ENCODE measurements at regions not wholly inside any gene's neighbourhood (a gene's known extent, or its start where the extent isn't known, plus 50 kb on each side); places are given as distances from the start of the nearest gene placed in this dataset.
"Not testable (repeated sequence)": the region's sequence is repeated elsewhere in the genome, so short reads cannot be mapped to it uniquely, and the experiment has no call there.

DNA sequence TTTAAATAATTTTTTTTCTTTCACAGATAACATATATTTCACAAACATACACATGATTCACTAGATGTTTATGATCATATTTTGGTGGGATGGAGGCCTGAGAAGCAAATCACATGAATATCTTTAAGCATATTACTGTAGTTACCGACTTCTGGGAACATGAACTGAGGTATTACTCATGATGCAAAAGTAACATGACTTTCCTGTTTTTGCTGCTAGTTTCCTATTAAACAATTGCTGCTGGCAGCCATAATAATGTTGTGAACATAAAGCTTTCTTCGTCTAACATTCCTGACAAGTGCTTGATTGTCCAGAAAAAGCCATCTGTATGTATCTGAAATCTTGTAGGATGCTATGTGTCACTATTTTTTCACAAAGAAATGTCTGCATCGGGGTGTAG is 145.4 kb downstream of the MTX2 start:
- peaks cover 68% of the 10 kb centered on the region for H3K27me3 Mint-ChIP-seq
- H3K27ac Mint-ChIP-seq: no peak overlapping the region
- H3K4me1 Mint-ChIP-seq: peaks cover 2% of the 10 kb centered on the region
- DNase-seq (no peak), ATAC-seq (no peak)
- peaks cover 2% of the 10 kb centered on the region for H3K36me3 Mint-ChIP-seq (ENCODE audit: low read depth)
- H3K9me3 ChIP-seq (ENCODE audit: control insufficient read depth, low read length, poor library complexity, severe bottlenecking): peaks cover 4% of the 10 kb centered on the region
- H3K4me3 Mint-ChIP-seq: no peak overlapping the region

DNA sequence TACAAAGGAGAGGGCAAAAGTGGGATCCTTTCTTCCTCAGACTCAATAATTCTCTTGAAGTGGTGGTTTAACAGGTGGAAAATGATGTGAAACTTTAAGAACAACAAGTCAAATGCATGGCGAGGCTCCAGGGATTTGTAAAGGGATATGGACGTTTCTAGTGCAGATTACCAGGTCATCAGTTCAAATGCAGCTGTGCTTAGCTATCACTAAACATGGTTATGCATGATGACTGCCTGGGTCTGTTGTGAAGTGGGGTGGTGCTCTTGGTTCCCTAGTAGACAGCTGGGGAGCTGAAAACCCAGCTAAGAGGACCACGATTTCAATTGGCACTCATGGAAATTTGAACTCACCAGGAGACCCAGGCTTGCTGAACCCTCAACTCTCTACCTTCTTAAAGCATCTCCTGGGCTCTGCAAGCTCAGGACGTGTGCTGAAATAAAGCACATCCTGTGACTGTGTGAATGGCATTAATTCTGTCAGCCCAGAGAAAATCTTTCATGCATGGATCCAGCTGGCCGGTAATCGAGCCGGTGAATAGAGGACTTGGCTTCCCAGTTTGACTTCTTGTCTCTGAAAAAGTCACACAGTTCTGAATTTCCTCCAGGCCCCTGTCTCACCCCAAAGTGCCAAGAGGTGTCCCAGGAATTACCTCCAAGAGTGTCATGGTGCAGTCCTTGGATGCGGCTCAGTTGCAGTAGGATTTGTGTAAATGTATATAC is 146.1 kb downstream of the MTX2 start:
- DNase-seq: no peak
- Mint-ChIP-seq H3K4me1 (peaks cover 2% of the 10 kb centered on the region), H3K27me3 (peaks cover 61% of the 10 kb centered on the region), H3K27ac (no peak overlapping the region), H3K36me3 (ENCODE audit: low read depth) (no peaks in the 10 kb centered on the region), H3K4me3 (no peak overlapping the region)
- H3K9me3 ChIP-seq (ENCODE audit: control insufficient read depth, low read length, poor library complexity, severe bottlenecking): peaks cover 4% of the 10 kb centered on the region
- no peak for ATAC-seq

DNA sequence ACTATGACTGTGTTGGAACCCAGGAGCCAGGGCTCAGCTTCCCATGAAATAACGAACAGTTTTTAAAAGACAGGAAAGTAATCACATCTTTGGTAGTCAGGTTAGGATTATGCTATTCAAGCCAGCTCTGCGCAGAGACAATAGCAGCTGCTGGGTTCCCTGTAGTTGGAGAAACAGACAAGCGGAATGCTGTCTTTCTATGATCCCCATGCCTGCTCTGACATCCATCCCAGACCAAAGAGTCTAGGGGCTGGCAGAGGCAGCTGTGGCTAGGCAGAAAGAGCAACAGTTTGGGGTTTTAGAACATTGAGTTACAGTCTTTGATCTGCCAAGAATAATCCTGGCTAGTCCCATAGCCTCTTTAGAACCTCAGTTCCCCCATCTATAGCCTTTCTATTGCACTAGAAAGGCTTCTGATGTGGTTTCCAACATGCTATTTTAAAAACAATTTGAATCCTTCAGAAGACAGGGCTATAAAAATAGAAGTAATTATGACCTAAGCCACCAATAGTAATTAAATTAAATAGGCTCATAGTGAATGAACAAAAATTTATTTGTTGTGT is 146.8 kb downstream of the MTX2 start:
- Mint-ChIP-seq H3K27ac (no peak overlapping the region), H3K4me1 (peaks cover 2% of the 10 kb centered on the region), H3K27me3 (peaks cover 55% of the 10 kb centered on the region), H3K36me3 (ENCODE audit: low read depth) (no peaks in the 10 kb centered on the region), H3K4me3 (no peak overlapping the region)
- H3K9me3 ChIP-seq (ENCODE audit: control insufficient read depth, low read length, poor library complexity, severe bottlenecking): peaks cover 4% of the 10 kb centered on the region
- ATAC-seq (no peak), DNase-seq (no peak)

DNA sequence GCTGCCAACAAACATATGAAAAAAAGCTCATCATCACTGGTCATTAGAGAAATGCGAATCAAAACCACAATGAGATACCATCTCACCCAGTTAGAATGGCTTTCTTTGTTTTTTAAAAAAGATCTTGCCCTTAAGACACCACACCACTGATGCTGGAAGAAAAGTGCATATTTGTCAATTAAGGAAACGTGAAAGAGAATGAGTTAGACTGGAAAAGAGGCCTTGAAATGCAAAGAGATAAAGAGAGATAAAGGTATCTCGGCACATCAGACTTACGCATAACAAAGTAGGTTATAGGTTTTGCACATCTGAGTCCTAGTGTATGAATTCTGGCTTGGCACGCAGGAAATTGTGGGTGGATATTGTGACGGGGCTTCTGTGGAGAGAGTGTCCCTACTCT is 149.5 kb downstream of the MTX2 start:
- peaks cover 2% of the 10 kb centered on the region for H3K36me3 Mint-ChIP-seq (ENCODE audit: low read depth)

DNA sequence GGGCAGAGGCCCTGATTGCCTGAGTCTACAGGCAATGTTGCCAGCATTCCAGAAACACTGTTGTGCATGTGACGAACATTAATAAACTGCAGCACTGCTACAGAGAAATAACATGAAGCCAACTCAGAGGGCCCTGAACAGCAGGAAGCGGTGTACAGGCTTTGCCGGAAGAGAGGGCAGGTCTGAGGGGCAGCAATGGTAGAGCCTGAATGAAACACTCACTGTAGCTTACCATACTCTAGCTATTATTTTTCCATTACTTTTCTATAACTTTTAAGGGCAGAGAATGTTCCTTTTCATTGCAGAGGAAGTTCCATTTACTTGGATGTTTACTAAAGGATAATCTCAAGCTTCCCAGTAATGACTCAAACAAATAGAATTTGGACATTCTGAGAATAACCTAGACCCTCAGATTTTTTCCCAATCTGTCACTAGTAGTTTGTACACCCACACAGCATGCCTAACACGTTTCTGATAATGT is 150.4 kb downstream of the MTX2 start:
- Mint-ChIP-seq H3K4me3 (no peak overlapping the region), H3K27me3 (peaks cover 49% of the 10 kb centered on the region), H3K36me3 (ENCODE audit: low read depth) (peaks cover 2% of the 10 kb centered on the region), H3K27ac (no peak overlapping the region), H3K4me1 (peaks cover 2% of the 10 kb centered on the region)
- DNase-seq (no peak), ATAC-seq (no peak)
- H3K9me3 ChIP-seq (ENCODE audit: control insufficient read depth, low read length, poor library complexity, severe bottlenecking): peaks cover 4% of the 10 kb centered on the region

More for the DNA sequence above, 149.5 kb downstream of the MTX2 start:
- DNase-seq: no peak
- Mint-ChIP-seq H3K4me1 (peaks cover 2% of the 10 kb centered on the region), H3K27me3 (peaks cover 53% of the 10 kb centered on the region), H3K27ac (no peak overlapping the region), H3K4me3 (no peak overlapping the region)
- no peak for ATAC-seq
- H3K9me3 ChIP-seq (ENCODE audit: control insufficient read depth, low read length, poor library complexity, severe bottlenecking): peaks cover 4% of the 10 kb centered on the region

DNA sequence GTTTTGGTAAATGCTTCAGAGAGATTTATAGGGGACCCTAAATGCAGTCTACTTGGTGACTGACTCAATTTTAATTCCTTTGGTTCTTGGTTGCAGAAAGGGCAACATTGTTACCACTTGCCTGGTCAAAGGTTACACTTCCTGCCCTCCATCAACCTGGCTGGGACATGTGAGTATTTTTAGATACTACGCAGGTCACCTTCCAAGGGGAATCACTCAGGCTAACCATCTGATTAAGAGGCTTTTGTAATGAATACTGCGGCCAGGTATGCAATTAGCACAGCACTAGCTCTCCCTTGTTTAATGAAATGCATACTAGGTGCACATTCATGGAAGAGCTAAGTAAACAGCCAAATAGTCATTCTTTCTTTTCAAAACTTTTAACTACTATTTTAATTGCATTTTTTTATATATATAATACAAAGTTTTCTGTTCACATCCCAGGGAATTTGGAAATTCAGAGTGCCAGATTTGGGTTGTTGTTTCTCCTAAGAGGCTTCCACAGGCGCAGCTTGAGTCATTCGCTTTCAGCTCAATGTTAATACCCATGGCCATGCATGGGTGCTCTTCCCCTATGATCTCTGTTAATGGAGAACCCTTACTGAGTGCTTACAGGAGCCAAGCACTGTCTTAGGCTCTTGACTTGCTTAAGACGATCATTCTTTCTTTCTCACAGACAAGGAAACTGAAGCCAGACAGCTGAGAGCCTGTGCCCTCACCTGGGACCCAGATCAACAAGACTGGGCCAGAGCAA is 152.2 kb downstream of the MTX2 start:
- peaks cover 2% of the 10 kb centered on the region for H3K36me3 Mint-ChIP-seq (ENCODE audit: low read depth)
- no peak for DNase-seq
- no peak for ATAC-seq
- H3K27ac Mint-ChIP-seq: no peak overlapping the region
- peaks cover 2% of the 10 kb centered on the region for H3K4me1 Mint-ChIP-seq
- H3K27me3 Mint-ChIP-seq: peaks cover 45% of the 10 kb centered on the region
- H3K4me3 Mint-ChIP-seq: no peak overlapping the region
- H3K9me3 ChIP-seq (ENCODE audit: control insufficient read depth, low read length, poor library complexity, severe bottlenecking): no peaks in the 10 kb centered on the region

DNA sequence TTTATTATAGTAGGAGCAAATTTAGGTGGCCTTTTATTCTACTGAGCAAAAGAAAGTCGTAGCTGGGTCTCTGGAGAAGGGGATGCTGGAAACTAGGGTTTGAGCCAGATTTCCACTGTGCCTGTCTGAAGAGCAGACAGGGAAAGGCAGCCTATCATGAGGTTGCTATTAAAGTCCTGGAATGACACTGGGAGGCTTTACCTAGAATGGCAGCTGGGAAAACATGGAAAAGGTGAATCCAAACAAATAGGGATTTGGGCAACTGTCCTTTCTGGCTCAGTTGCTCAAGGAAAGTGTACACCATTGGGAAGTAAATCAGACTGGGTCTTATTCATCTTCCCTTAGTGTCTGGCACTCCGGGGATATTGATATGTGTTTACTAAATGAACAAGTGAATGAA is 154.6 kb downstream of the MTX2 start:
- Mint-ChIP-seq H3K36me3 (ENCODE audit: low read depth) (peaks cover 2% of the 10 kb centered on the region), H3K4me1 (peaks cover under 1% of the 10 kb centered on the region), H3K27me3 (peaks cover 44% of the 10 kb centered on the region), H3K27ac (no peak overlapping the region), H3K4me3 (no peak overlapping the region)
- ATAC-seq (no peak), DNase-seq (no peak)
- H3K9me3 ChIP-seq (ENCODE audit: control insufficient read depth, low read length, poor library complexity, severe bottlenecking): no peaks in the 10 kb centered on the region

DNA sequence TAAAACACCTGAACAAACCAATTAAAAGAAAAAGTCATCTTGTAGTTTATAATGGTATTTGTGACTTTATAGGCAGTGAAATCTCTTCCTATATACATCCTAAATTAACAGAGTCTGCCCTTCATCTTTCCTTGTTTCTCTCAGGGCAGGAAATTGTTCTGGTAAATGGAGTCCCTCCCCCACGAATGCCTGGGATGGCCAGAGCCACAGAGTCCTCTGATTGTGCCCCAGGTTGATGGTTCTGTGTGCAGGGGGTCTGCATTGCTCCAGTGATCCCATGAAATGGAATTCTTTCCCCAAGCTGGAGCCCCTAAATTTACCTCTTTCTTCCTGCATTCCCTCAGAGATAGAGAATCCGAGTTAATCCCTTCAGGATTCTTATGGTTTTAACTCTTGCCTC is 155.5 kb downstream of the MTX2 start:
- H3K27me3 Mint-ChIP-seq: peaks cover 36% of the 10 kb centered on the region
- no peak overlapping the region for H3K4me3 Mint-ChIP-seq

DNA sequence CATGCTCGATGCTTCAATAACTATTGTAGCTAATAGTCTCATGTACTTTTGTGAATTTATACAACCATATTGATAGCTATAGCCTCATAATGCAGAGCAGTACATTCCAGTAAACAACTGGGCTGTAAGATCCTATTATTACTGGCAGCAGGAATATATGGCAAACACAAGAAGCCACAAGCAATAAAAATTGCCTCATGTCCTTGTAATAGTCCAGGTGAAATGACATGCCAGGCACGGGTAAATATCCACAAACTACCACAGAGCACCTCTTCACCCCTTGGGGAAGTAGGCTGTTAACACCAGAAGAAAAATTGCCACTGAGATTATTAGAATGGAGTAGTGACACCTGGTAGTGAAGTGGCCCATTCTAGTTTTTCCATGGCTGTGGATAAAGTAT is 158.3 kb downstream of the MTX2 start:
- no peak for ATAC-seq
- Mint-ChIP-seq H3K4me3 (no peak overlapping the region), H3K27ac (no peak overlapping the region), H3K27me3 (peaks cover 28% of the 10 kb centered on the region), H3K36me3 (ENCODE audit: low read depth) (peaks cover 2% of the 10 kb centered on the region), H3K4me1 (no peaks in the 10 kb centered on the region)
- no peaks in the 10 kb centered on the region for H3K9me3 ChIP-seq (ENCODE audit: control insufficient read depth, low read length, poor library complexity, severe bottlenecking)
- no peak for DNase-seq

More for the DNA sequence above, 155.5 kb downstream of the MTX2 start:
- Mint-ChIP-seq H3K27ac (no peak overlapping the region), H3K36me3 (ENCODE audit: low read depth) (peaks cover 2% of the 10 kb centered on the region), H3K4me1 (no peaks in the 10 kb centered on the region)
- DNase-seq (no peak), ATAC-seq (no peak)
- no peaks in the 10 kb centered on the region for H3K9me3 ChIP-seq (ENCODE audit: control insufficient read depth, low read length, poor library complexity, severe bottlenecking)

DNA sequence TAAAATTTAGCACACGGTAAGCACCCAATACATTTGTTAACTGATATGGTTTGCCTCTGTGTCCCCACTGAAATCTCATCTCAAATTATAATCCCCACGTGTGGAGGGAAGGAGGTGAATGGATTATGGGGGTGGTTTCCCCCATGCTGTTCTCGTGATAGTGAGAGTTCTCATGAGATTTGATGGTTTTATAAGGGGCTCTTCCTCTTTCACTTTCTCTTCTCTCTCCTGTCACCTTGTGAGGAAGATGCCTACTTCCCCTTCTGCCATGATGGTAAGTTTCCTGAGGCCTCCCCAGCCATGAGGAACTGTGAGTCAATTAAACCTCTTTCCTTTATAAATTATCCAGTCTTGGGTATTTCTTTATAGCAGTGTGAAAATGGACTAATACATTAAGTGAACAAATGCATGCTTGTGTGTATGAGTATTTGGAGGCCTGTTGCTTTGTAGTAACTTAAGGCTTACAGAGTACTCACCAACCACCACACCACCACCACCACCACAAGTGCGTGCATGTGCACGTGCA is 159.8 kb downstream of the MTX2 start:
- not testable (repeated sequence) for ATAC-seq; H3K9me3 ChIP-seq (ENCODE audit: control insufficient read depth, low read length, poor library complexity, severe bottlenecking); H3K36me3 Mint-ChIP-seq (ENCODE audit: low read depth); H3K4me1 Mint-ChIP-seq; H3K27ac Mint-ChIP-seq; DNase-seq; H3K4me3 Mint-ChIP-seq
- H3K27me3 Mint-ChIP-seq: peaks cover 15% of the 10 kb centered on the region

DNA sequence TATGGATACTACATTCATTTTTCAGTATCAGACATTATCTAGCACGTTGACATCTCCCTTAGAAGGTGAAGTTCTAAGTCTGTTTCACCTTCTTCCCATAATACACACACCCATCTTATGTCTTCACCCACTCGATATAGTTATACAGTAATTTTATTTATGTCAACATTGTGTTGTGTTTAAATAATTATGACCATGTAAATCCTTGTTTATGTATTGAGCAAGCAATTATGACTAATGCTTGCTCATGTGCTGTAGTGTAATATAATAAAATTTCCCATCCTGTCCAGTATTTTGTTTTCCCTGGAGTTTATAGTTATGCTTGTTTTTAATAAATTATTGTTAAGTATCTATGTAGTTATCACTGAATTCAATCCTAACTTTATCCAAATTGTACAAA is 163.2 kb downstream of the MTX2 start:
- DNase-seq (no peak), ATAC-seq (no peak)
- no peaks in the 10 kb centered on the region for H3K9me3 ChIP-seq (ENCODE audit: control insufficient read depth, low read length, poor library complexity, severe bottlenecking)
- Mint-ChIP-seq H3K4me1 (no peaks in the 10 kb centered on the region), H3K36me3 (ENCODE audit: low read depth) (peaks cover 3% of the 10 kb centered on the region), H3K4me3 (no peak overlapping the region), H3K27me3 (peaks cover 10% of the 10 kb centered on the region), H3K27ac (no peak overlapping the region)

DNA sequence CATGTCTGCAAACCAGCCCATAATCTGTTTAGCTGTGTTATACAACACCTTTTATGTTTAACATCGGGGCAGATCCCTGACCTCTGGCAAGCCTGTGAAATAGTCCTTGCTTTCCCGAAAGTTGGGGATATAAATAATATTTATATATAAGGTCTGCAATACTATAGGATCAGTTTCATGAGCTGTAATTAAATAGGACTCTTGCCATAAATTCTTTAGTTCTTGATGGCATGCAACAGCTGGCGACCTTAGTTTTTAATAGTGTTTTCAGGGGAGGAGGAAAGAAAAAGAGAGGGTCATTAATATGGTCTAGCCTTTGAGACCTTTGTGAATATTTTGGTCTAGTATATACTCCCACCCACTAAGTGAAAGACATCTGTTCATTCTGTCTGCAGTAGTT is 166.5 kb downstream of the MTX2 start:
- no peak overlapping the region for H3K4me3 Mint-ChIP-seq
- H3K36me3 Mint-ChIP-seq (ENCODE audit: low read depth): peaks cover 3% of the 10 kb centered on the region
- peaks cover 35% of the 10 kb centered on the region for H3K27me3 Mint-ChIP-seq
- no peaks in the 10 kb centered on the region for H3K4me1 Mint-ChIP-seq
- H3K9me3 ChIP-seq (ENCODE audit: control insufficient read depth, low read length, poor library complexity, severe bottlenecking): no peaks in the 10 kb centered on the region
- no peak for ATAC-seq
- no peak overlapping the region for H3K27ac Mint-ChIP-seq
- DNase-seq: no peak

DNA sequence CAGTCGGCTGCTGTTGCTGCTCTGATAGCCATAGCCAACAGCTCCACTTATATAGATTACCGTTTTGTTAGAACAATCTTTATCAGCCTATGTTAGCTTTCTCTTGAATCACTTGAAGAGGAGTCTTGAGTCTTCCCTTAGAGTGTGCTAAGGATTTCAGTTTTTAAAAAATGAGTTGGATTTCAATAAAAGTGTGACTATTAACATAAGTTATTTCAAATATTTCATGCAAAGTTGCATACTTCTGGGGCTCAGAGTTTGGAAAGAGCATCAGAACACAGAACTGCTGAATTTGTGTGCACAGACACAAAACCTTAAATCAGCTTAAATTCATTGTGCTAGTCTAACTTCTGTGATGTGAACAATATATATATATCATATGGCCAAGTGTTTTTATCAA is 174.7 kb downstream of the MTX2 start:
- H3K9me3 ChIP-seq (ENCODE audit: control insufficient read depth, low read length, poor library complexity, severe bottlenecking): no peaks in the 10 kb centered on the region
- Mint-ChIP-seq H3K4me1 (peaks cover 9% of the 10 kb centered on the region), H3K36me3 (ENCODE audit: low read depth) (no peaks in the 10 kb centered on the region), H3K4me3 (no peak overlapping the region), H3K27ac (no peak overlapping the region), H3K27me3 (peaks cover 40% of the 10 kb centered on the region)
- no peak for ATAC-seq
- no peak for DNase-seq
